GM21786 (cell line): ENCODE measurements at regions not wholly inside any gene's neighbourhood (a gene's known extent, or its start where the extent isn't known, plus 50 kb on each side); places are given as distances from the start of the nearest gene placed in this dataset.
"Not testable (repeated sequence)": the region's sequence is repeated elsewhere in the genome, so short reads cannot be mapped to it uniquely, and the experiment has no call there.

Experiments used
- ATAC-seq: cut with Tn5 transposase; IDR thresholded peaks from one replicate; pipeline ENCODE4 v1.9.1; 2021; ENCODE audit not compliant: unreplicated experiment

GRCh38 chr11:100409267-100409666, 277.8 kb upstream of the ARHGAP42 start:
- not testable (repeated sequence) for ATAC-seq

GRCh38 chr11:100419518-100419917, 267.6 kb upstream of the ARHGAP42 start:
- ATAC-seq = no peak

- ATAC-seq = no peak
Observed at GRCh38 chr11:100434821-100435641, 252.1 kb upstream of the ARHGAP42 start.

GRCh38 chr11:100438376-100438775, 248.7 kb upstream of the ARHGAP42 start:
- no peak for ATAC-seq

- ATAC-seq = no peak
Observed at GRCh38 chr11:100441086-100441485, 246.0 kb upstream of the ARHGAP42 start.

GRCh38 chr11:100442017-100442416, 245.1 kb upstream of the ARHGAP42 start:
- ATAC-seq = no peak

- ATAC-seq = no peak
Observed at GRCh38 chr11:100445231-100445735, 241.8 kb upstream of the ARHGAP42 start.

GRCh38 chr11:100451801-100452460, 235.2 kb upstream of the ARHGAP42 start:
- ATAC-seq = not testable (repeated sequence)

GRCh38 chr11:100459811-100460210, 227.3 kb upstream of the ARHGAP42 start:
- no peak for ATAC-seq

- ATAC-seq = no peak
Observed at GRCh38 chr11:100460426-100460825, 226.7 kb upstream of the ARHGAP42 start.

GRCh38 chr11:100467821-100468508, 219.1 kb upstream of the ARHGAP42 start:
- peak; percentile 75 for ATAC-seq

- no peak for ATAC-seq
Observed at GRCh38 chr11:100469835-100470234, 217.3 kb upstream of the ARHGAP42 start.

- no peak for ATAC-seq
Observed at GRCh38 chr11:100472727-100473389, 214.2 kb upstream of the ARHGAP42 start.

- no peak for ATAC-seq
Observed at GRCh38 chr11:100473390-100473740, 213.7 kb upstream of the ARHGAP42 start.

GRCh38 chr11:100484948-100485347, 202.1 kb upstream of the ARHGAP42 start:
- no peak for ATAC-seq

- no peak for ATAC-seq
Observed at GRCh38 chr11:100498780-100499179, 188.3 kb upstream of the ARHGAP42 start.

GRCh38 chr11:100501450-100501849, 185.6 kb upstream of the ARHGAP42 start:
- ATAC-seq = no peak

GRCh38 chr11:100512475-100512874, 174.6 kb upstream of the ARHGAP42 start:
- ATAC-seq = no peak

- no peak for ATAC-seq
Observed at GRCh38 chr11:100515087-100515486, 172.0 kb upstream of the ARHGAP42 start.

GRCh38 chr11:100525197-100525596, 161.9 kb upstream of the ARHGAP42 start:
- ATAC-seq = no peak

- no peak for ATAC-seq
Observed at GRCh38 chr11:100525635-100526034, 161.5 kb upstream of the ARHGAP42 start.
